ENCODE measurements at regions not wholly inside any gene's neighbourhood (a gene's known extent, or its start where the extent isn't known, plus 50 kb on each side); places are given as distances from the start of the nearest gene placed in this dataset.
"Not testable (repeated sequence)": the region's sequence is repeated elsewhere in the genome, so short reads cannot be mapped to it uniquely, and the experiment has no call there.

- no peak overlapping the region for H3K4me3 ChIP-seq (ENCODE audit: low read length)
- DNase-seq (ENCODE audit: low read depth) = peak; percentile 53
- no peak for TF ChIP-seq CTCF (IDR thresholded peaks at IDR 0.05; ENCODE audit: insufficient read depth, low read depth, low read length, missing control alignments)
Measured at GRCh38 chr6:81613606-81614005, 138.9 kb downstream of the TENT5A start.

- no peak for DNase-seq (ENCODE audit: low read depth)
- no peak for TF ChIP-seq CTCF (IDR thresholded peaks at IDR 0.05; ENCODE audit: insufficient read depth, low read depth, low read length, missing control alignments)
Measured at GRCh38 chr6:81612136-81612535, 140.3 kb downstream of the TENT5A start.

GRCh38 chr6:81609736-81610135, 142.7 kb downstream of the TENT5A start:
- TF ChIP-seq CTCF (IDR thresholded peaks at IDR 0.05; ENCODE audit: insufficient read depth, low read depth, low read length, missing control alignments) = no peak
- H3K4me3 ChIP-seq (ENCODE audit: low read length) = no peak overlapping the region
- no peak for DNase-seq (ENCODE audit: low read depth)

More at GRCh38 chr6:81612136-81612535, 140.3 kb downstream of the TENT5A start:
- H3K4me3 ChIP-seq (ENCODE audit: low read length) = no peak overlapping the region

- TF ChIP-seq CTCF (IDR thresholded peaks at IDR 0.05; ENCODE audit: insufficient read depth, low read depth, low read length, missing control alignments) = no peak
- H3K4me3 ChIP-seq (ENCODE audit: low read length) = no peak overlapping the region
- DNase-seq (ENCODE audit: low read depth) = peak; percentile 9
Measured at GRCh38 chr6:81608776-81609175, 143.7 kb downstream of the TENT5A start.

GRCh38 chr6:81606965-81607381, 145.5 kb downstream of the TENT5A start:
- no peak overlapping the region for H3K4me3 ChIP-seq (ENCODE audit: low read length)
- TF ChIP-seq CTCF (IDR thresholded peaks at IDR 0.05; ENCODE audit: insufficient read depth, low read depth, low read length, missing control alignments) = no peak
- no peak for DNase-seq (ENCODE audit: low read depth)

- no peak for DNase-seq (ENCODE audit: low read depth)
- H3K4me3 ChIP-seq (ENCODE audit: low read length) = no peak overlapping the region
- TF ChIP-seq CTCF (IDR thresholded peaks at IDR 0.05; ENCODE audit: insufficient read depth, low read depth, low read length, missing control alignments) = no peak
Measured at GRCh38 chr6:81605526-81605925, 147.0 kb downstream of the TENT5A start.

- no peak for TF ChIP-seq CTCF (IDR thresholded peaks at IDR 0.05; ENCODE audit: insufficient read depth, low read depth, low read length, missing control alignments)
- no peak for DNase-seq (ENCODE audit: low read depth)
- H3K4me3 ChIP-seq (ENCODE audit: low read length) = no peak overlapping the region
Measured at GRCh38 chr6:81601918-81602317, 150.6 kb downstream of the TENT5A start.

GRCh38 chr6:81600488-81600887, 152.0 kb downstream of the TENT5A start:
- not testable (repeated sequence) for H3K4me3 ChIP-seq (ENCODE audit: low read length); DNase-seq (ENCODE audit: low read depth)

Measured in epithelial cell of esophagus (primary cell).